Stimulated activated memory B cell treated with anti-CD40 and anti-IgM and Interleukin-4, amounts not matched to agents 10 μg/mL and 1 μg/mL and 100 μg/mL, for 72 hours (primary cell): ENCODE measurements at regions not wholly inside any gene's neighbourhood (a gene's known extent, or its start where the extent isn't known, plus 50 kb on each side); places are given as distances from the start of the nearest gene placed in this dataset.
A peak's percentile ranks its signal among the peaks of the same experiment; 100 is the strongest.

Experiments used
- ATAC-seq: fragments of 150-1000 bp; cut with Tn5 transposase; 2 replicates; pipeline ENCODE4 v1.10.0; 2021
- H3K27ac Mint-ChIP-seq: one replicate; pipeline ENCODE4 v1.8.0; 2022; ENCODE audit warnings: mild to moderate bottlenecking, mixed read lengths
- H3K27me3 Mint-ChIP-seq: one replicate; pipeline ENCODE4 v1.8.0; 2022; ENCODE audit warnings: mixed read lengths
- H3K36me3 Mint-ChIP-seq: one replicate; pipeline ENCODE4 v1.8.0; 2022; ENCODE audit warnings: mixed read lengths
- H3K4me1 Mint-ChIP-seq: one replicate; pipeline ENCODE4 v1.8.0; 2022; ENCODE audit warnings: mixed read lengths
- H3K4me3 Mint-ChIP-seq: one replicate; pipeline ENCODE4 v1.8.0; 2022; ENCODE audit warnings: mild to moderate bottlenecking, moderate library complexity, mixed read lengths
- H3K9me3 Mint-ChIP-seq: one replicate; pipeline ENCODE4 v1.8.0; 2022; ENCODE audit warnings: mixed read lengths

DNA sequence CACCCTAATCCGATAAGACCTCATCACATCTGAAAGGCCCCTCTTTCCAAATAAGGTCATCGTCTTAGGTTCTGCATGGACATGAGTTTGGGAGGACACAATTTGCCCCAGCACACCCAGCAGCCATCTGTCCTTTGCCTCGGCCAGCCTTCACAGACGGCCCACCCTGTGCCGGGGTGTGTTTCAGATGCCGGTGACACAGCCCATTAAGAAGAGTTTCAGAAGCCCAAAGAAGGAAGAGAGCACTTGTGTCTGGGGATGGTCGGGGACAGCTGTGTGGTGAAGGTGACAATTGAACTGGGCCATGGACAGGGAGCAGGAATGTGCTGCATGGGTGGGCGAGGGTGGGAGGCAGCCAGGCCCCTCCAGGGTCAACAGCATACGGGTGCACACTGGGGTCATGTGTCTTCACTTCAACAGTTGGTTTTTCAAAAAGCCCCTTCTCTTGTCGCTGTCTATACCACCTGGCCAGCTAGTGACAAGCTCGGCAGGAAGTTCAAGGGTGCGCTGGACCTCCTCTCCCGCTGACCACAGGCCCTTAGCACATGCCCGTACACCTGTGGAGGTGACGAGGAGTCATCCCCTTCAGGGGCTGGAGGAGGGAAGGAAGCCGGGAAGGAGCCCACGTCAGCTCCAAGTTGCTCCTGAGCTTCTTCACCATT lies 183.1 kb downstream of the C16orf95 start:
- Mint-ChIP-seq H3K4me1 (no peaks in the 10 kb centered on the region), H3K9me3 (peaks cover 9% of the 10 kb centered on the region), H3K27me3 (peaks cover 14% of the 10 kb centered on the region), H3K27ac (no peak overlapping the region), H3K4me3 (no peak overlapping the region), H3K36me3 (peaks cover 3% of the 10 kb centered on the region)
- ATAC-seq, result no peak

- Mint-ChIP-seq H3K4me1 (no peaks in the 10 kb centered on the region), H3K4me3 (no peak overlapping the region), H3K27me3 (peaks cover 19% of the 10 kb centered on the region), H3K9me3 (peaks cover 5% of the 10 kb centered on the region), H3K36me3 (peaks cover 3% of the 10 kb centered on the region), H3K27ac (no peak overlapping the region)
- no peak for ATAC-seq
These were observed 182.6 kb downstream of the C16orf95 start for GRCh38 chr16:87134628-87134995.

- H3K27ac Mint-ChIP-seq, result no peak overlapping the region
- peaks cover 5% of the 10 kb centered on the region for H3K9me3 Mint-ChIP-seq
- no peak for ATAC-seq
- H3K27me3 Mint-ChIP-seq, result peaks cover 20% of the 10 kb centered on the region
- H3K4me1 Mint-ChIP-seq, result no peaks in the 10 kb centered on the region
- peaks cover 3% of the 10 kb centered on the region for H3K36me3 Mint-ChIP-seq
- H3K4me3 Mint-ChIP-seq, result no peak overlapping the region
These were observed 181.8 kb downstream of the C16orf95 start for GRCh38 chr16:87135246-87136030.

- Mint-ChIP-seq H3K4me1 (no peaks in the 10 kb centered on the region), H3K9me3 (no peaks in the 10 kb centered on the region), H3K4me3 (no peak overlapping the region), H3K27ac (no peak overlapping the region), H3K36me3 (peaks cover 3% of the 10 kb centered on the region), H3K27me3 (peaks cover 20% of the 10 kb centered on the region)
- no peak for ATAC-seq
These were observed 178.9 kb downstream of the C16orf95 start for GRCh38 chr16:87138316-87138715.

DNA sequence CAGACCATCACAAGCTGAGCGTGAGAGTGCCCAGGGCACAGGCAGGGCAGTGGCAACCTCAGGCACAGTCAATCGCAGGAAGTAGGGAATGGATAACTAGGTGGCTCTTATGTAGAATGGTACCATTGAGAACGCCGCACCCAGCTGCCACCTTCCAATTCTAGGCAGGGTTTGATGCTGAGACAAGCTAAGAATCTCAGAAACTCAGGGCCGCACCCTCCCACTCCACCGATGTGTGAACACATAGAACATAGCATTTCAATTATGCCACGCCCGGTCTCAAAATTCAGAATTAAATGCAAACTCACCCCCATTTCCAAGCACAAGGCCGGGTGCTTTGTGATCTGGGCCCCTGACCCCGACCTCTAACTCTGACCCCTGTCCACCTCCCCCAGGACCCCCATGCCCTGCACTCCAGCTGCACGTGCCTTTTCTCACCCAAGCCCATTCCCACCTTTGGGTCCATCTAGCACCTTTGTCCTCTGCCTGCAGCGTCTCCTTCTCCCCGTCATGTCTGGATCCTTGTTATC lies 178.4 kb downstream of the C16orf95 start:
- H3K4me1 Mint-ChIP-seq, result no peaks in the 10 kb centered on the region
- H3K27ac Mint-ChIP-seq, result no peak overlapping the region
- H3K9me3 Mint-ChIP-seq, result no peaks in the 10 kb centered on the region
- no peak overlapping the region for H3K4me3 Mint-ChIP-seq
- H3K27me3 Mint-ChIP-seq, result peaks cover 20% of the 10 kb centered on the region
- H3K36me3 Mint-ChIP-seq, result peaks cover 3% of the 10 kb centered on the region
- no peak for ATAC-seq

DNA sequence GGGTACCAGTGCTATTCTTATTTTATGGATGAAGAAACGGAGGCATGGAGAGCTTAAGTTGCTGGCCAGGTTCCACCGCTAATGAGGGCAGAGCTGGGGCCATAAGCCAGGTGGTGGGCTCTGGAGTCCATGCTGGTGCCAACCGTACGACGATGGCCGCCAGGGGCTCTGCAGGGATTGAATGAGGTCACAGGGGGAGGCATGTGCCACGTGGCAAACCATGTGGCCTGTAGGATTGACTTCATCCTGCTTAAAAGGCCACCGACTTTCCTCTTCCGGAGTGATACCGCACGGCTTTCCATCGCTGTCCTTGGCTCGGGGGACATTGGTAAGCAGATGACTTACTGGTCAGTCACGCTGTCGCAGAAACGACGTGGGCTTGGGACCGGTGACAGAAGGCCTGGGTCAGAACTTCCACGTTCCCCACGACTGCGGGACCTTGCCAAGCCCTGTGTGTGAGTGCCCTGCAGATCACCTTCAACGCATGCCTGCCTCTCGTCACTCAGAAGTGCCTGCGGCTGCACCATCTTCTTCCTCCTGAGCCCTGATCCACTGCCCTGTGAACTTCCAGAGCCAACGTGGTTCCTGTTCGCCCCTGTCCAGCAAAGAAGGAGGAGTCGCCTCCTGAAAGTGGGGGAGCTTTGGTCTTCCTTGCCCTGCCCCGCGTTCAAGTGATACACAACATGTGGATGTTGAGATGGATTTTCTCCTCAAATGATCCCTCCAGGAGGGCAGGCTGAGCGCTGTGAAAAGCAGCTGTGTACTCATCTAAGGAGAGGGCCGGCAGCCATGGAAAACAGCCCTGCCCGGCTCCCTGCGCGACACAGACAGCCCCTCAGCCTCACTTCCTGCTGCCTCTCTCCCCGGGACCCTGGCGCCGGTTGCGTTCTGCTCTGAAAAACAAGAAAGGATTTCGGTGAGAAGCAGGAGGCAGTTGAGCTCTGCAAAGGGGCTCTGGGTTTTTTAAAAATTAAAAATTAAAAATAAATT lies 176.7 kb downstream of the C16orf95 start:
- H3K9me3 Mint-ChIP-seq, result peaks cover 3% of the 10 kb centered on the region
- no peaks in the 10 kb centered on the region for H3K4me1 Mint-ChIP-seq
- ATAC-seq, result no peak
- H3K27ac Mint-ChIP-seq, result no peak overlapping the region
- peaks cover 3% of the 10 kb centered on the region for H3K36me3 Mint-ChIP-seq
- peaks cover 20% of the 10 kb centered on the region for H3K27me3 Mint-ChIP-seq
- no peak overlapping the region for H3K4me3 Mint-ChIP-seq

DNA sequence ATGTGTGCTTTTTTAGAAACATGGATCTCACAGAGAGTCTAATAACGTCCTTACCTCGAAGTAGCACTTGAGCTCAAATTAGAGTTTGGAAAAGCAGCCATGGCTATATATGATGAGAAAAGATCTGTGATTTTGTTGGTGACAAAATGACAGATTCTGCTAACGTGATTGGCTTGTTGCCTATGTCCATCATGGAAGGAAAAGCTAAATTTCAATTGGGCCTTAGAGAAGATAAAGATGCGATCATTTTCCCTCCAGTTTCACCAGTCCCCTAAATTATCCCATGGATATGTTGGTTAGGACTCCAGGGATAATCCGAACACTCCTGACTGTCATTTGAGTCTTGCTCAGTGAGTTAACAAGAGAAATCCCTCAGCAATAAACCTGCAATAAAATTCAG lies 175.8 kb downstream of the C16orf95 start:
- Mint-ChIP-seq H3K27me3 (peaks cover 20% of the 10 kb centered on the region), H3K4me1 (no peaks in the 10 kb centered on the region), H3K4me3 (no peak overlapping the region), H3K36me3 (peaks cover 3% of the 10 kb centered on the region), H3K9me3 (peaks cover 3% of the 10 kb centered on the region), H3K27ac (no peak overlapping the region)
- ATAC-seq, result no peak

DNA sequence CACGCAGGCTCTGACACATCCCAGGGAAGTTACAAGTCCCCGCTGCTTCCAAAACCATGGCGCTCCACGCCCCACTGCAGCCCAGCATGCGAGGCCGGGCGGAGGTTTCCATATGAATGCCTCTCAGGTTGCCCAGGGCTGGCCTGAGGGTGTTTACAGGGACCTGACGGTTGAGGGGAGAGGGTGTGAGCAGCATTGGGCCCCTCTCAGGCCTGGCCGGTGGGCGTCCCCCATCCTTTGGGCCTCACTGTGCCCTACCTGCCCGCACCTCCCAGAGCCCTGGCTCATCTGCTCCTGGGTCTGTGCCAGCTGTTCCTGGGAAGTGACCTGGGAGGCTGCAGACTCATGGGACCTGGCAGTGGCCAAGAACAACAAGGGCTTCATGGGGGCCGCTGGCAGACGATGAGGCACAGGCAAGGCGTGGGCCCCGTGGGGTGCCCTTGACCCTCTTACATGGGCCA lies 173.5 kb downstream of the C16orf95 start:
- H3K27ac Mint-ChIP-seq, result no peak overlapping the region
- H3K4me1 Mint-ChIP-seq, result no peaks in the 10 kb centered on the region
- H3K27me3 Mint-ChIP-seq, result peaks cover 10% of the 10 kb centered on the region
- peaks cover 6% of the 10 kb centered on the region for H3K9me3 Mint-ChIP-seq
- no peak overlapping the region for H3K4me3 Mint-ChIP-seq
- peak; percentile 25 for ATAC-seq
- no peaks in the 10 kb centered on the region for H3K36me3 Mint-ChIP-seq

DNA sequence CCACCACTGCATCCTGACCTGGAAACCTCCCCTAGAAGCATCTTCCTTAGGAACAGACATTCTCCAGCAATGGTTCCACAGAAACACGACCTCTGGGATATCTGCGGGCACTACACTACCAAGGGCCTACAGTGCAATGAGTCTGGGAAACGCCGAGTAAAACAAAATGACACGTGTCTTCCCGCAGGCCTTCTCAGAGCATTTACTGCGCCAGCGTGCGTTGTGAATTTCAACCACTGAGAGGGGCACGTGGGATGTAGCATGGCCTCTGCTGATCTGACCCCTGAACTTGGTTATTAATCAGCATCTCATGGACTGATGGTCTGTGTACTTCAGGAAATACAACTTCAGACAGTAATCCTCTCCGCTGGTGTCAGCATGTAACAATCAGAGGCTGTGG lies 173.0 kb downstream of the C16orf95 start:
- H3K9me3 Mint-ChIP-seq, result peaks cover 9% of the 10 kb centered on the region
- H3K4me1 Mint-ChIP-seq, result no peaks in the 10 kb centered on the region
- H3K27me3 Mint-ChIP-seq, result peaks cover 5% of the 10 kb centered on the region
- H3K36me3 Mint-ChIP-seq, result no peaks in the 10 kb centered on the region
- H3K4me3 Mint-ChIP-seq, result no peak overlapping the region
- no peak overlapping the region for H3K27ac Mint-ChIP-seq
- ATAC-seq, result no peak

DNA sequence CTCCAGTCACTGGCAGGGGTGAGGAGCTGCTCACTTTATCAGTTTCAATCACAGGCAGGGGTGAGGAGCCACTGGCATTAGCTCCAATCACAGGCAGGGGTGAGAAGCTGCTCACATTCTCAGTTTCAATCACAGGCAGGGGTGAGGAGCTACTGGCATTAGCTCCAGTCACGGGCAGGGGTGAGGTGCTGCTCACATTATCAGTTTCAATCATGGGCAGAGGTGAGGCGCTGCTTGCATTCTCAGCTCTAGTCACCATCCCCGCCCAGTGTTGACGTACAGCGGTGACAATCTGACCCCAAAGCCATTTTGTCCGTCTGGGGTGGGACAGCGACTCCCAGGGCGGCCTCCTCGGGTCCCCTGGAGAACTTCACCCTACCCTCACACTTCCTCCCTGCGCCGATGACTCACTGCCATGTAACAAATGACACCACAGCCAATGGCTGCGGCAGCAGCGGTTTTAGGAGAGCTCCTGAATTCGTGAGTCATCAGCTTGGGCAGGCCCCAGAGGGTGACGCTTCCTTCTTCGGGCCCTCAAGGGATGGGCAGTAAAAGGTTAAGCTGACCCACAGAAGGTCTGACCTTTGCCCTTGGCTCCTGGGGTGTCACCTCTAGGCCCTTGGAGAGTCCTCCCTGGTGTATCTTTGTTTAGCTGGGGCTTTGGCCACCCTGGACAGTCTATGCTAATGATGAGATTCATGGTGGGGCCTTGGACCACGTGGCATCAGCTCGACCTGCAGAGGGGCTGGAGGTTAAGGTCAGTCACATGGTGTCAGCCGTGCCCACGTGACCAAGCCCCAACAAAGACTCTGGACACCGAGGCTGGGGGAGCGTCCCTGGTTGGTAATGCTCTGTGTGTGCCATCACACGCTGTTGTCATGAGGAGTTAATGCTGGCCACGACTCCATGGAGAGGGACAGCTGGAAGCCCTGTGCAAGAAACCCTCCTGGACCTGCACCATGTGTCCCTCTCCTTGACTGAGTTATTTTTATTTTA lies 171.7 kb downstream of the C16orf95 start:
- Mint-ChIP-seq H3K9me3 (peaks cover 12% of the 10 kb centered on the region), H3K36me3 (no peaks in the 10 kb centered on the region), H3K4me3 (no peak overlapping the region), H3K27ac (no peak overlapping the region), H3K27me3 (no peaks in the 10 kb centered on the region), H3K4me1 (no peaks in the 10 kb centered on the region)
- ATAC-seq, result peak; percentile 52

GRCh38 chr16:87146676-87147075 lies 170.5 kb downstream of the C16orf95 start:
- H3K9me3 Mint-ChIP-seq, result peaks cover 15% of the 10 kb centered on the region
- no peaks in the 10 kb centered on the region for H3K36me3 Mint-ChIP-seq
- H3K4me3 Mint-ChIP-seq, result no peak overlapping the region
- ATAC-seq, result no peak
- no peaks in the 10 kb centered on the region for H3K4me1 Mint-ChIP-seq
- H3K27me3 Mint-ChIP-seq, result no peaks in the 10 kb centered on the region
- H3K27ac Mint-ChIP-seq, result no peak overlapping the region

DNA sequence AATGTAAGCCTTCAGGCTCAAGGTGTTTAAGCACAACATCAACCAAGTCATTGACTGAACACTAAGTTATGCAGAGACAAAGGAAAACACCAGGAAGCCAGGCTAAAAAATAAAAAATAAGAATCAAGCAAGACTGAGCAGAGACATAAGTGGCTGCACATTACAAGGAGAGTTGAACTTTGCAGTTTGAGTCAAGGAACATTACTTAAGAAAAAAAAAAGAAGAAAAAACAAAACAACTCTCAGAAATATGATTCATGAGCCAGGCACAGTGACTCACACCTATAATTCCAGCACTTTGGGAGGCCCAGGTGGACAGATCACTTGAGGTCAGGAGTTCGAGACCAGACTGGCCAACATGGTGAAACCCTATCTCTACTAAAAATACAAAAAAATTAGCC lies 168.1 kb downstream of the C16orf95 start:
- H3K27ac Mint-ChIP-seq, result no peak overlapping the region
- H3K27me3 Mint-ChIP-seq, result peaks cover 8% of the 10 kb centered on the region
- H3K4me3 Mint-ChIP-seq, result no peak overlapping the region
- no peaks in the 10 kb centered on the region for H3K4me1 Mint-ChIP-seq
- no peaks in the 10 kb centered on the region for H3K36me3 Mint-ChIP-seq
- peaks cover 23% of the 10 kb centered on the region for H3K9me3 Mint-ChIP-seq
- ATAC-seq, result no peak

DNA sequence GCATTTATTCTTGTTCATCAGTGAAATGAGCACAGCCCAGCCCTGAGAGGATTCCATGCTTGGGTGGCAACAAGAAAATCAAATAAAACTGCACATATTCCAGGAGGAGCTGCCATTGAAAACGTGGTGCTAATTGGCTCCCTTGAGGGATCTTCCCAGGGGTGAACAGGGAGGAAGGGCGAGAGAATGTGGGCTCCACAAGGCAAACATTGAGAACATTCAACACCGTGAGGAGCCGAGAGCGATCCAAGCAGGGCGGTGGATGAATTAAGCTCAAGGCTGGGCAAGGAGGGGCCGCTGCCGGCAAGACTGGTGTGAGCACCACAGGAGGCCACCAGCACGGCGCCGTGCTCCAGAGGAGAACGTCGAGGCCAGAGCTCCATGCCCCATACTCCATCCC lies 166.9 kb downstream of the C16orf95 start:
- Mint-ChIP-seq H3K9me3 (peaks cover 20% of the 10 kb centered on the region), H3K27me3 (peaks cover 12% of the 10 kb centered on the region)

GRCh38 chr16:87150681-87151280 lies 166.4 kb downstream of the C16orf95 start:
- H3K36me3 Mint-ChIP-seq, result no peaks in the 10 kb centered on the region
- no peaks in the 10 kb centered on the region for H3K4me1 Mint-ChIP-seq
- H3K9me3 Mint-ChIP-seq, result peaks cover 20% of the 10 kb centered on the region
- ATAC-seq, result no peak
- peaks cover 14% of the 10 kb centered on the region for H3K27me3 Mint-ChIP-seq
- no peak overlapping the region for H3K4me3 Mint-ChIP-seq
- H3K27ac Mint-ChIP-seq, result no peak overlapping the region

More for the DNA sequence above, 166.9 kb downstream of the C16orf95 start:
- H3K4me1 Mint-ChIP-seq, result no peaks in the 10 kb centered on the region
- no peak overlapping the region for H3K27ac Mint-ChIP-seq
- no peak overlapping the region for H3K4me3 Mint-ChIP-seq
- no peaks in the 10 kb centered on the region for H3K36me3 Mint-ChIP-seq
- ATAC-seq, result no peak
